ENCODE measurements at regions not wholly inside any gene's neighbourhood (a gene's known extent, or its start where the extent isn't known, plus 50 kb on each side); places are given as distances from the start of the nearest gene placed in this dataset.

DNA sequence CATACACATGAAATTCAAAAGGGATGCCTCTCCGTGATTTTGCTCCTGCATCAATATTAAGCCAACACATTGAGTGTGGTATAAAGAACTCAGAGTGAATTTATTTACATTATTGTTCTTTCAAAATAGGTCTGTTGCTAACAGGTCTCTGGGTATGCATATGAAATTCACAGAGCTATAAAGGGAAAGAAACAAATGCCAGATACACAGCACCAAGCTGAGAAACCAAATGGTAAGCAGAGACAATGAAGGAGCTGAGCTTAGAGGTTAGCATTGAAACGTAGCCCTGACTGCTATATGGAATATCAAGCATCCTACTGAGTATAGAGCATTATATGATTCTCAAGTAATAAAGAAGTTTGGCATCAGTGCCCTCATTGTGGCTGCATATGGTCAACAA is 712.9 kb downstream of the NSUN3 start:
- TF ChIP-seq, protein P1, sequence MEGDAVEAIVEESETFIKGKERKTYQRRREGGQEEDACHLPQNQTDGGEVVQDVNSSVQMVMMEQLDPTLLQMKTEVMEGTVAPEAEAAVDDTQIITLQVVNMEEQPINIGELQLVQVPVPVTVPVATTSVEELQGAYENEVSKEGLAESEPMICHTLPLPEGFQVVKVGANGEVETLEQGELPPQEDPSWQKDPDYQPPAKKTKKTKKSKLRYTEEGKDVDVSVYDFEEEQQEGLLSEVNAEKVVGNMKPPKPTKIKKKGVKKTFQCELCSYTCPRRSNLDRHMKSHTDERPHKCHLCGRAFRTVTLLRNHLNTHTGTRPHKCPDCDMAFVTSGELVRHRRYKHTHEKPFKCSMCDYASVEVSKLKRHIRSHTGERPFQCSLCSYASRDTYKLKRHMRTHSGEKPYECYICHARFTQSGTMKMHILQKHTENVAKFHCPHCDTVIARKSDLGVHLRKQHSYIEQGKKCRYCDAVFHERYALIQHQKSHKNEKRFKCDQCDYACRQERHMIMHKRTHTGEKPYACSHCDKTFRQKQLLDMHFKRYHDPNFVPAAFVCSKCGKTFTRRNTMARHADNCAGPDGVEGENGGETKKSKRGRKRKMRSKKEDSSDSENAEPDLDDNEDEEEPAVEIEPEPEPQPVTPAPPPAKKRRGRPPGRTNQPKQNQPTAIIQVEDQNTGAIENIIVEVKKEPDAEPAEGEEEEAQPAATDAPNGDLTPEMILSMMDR (IDR thresholded peaks at IDR 0.05; ENCODE audit: low read depth, low read length), result no peak
- no peak for TF ChIP-seq EZH2phosphoT487 (IDR thresholded peaks at IDR 0.05; ENCODE audit: low read depth)
